Left cardiac atrium (tissue), 4 donors: ENCODE measurements at regions not wholly inside any gene's neighbourhood (a gene's known extent, or its start where the extent isn't known, plus 50 kb on each side); places are given as distances from the start of the nearest gene placed in this dataset.

ENCODE experiments used
- ATAC-seq, 2 donors: fragments of 200-7000 bp; cut with Tn5 transposase; one replicate each; pipeline ENCODE4 v1.9.1; 2020; ENCODE audit warnings: mild to moderate bottlenecking in 2 of 2, moderate library complexity in 2 of 2
- DNase-seq: peaks from one replicate; pipeline ENCODE4 v3.0.0-alpha.2; 2020
- intact Hi-C, 2 donors: fragments of 100-400 bp; cut with DNase I; formaldehyde crosslinking; loops; one replicate each; pipeline versions ENCODE4 v1.14.1 to v1.15.1; 2022 to 2023
- donor health status: DM: no; HTN: yes; CAD: no.
- donor health status: DM: no; HTN: yes; CAD: no; lungs with severe emphysema.
- donor health status: DM: yes; HTN: yes; CAD: no.
- donor health status: Dilated cardiomyopathy.

DNA sequence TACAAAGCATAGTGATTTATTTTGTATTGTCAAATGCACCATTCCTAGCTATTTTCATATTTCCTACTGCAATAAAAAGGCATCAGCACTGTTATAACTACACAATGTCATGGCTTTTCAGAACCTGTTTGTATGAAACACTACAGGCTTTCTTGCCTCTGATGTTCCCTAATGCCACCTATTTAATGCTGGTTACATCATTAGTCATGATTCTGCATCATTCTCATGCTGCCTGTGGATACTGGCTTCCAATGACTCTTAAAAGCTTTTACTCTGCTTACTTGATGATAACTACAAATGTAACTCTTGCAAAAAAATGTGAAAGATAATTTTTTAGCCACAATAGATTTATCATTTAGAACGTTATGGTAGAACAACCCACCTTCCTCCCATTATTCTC, 529.4 kb downstream of the HTR7 start:
- intact Hi-C loops, result no loop called here
- no peak for ATAC-seq
- no peak for DNase-seq

GRCh38 chr10:90328896-90329295, 528.9 kb downstream of the HTR7 start:
- DNase-seq (no peak), ATAC-seq (no peak)
- intact Hi-C loops, result no loop called here

GRCh38 chr10:90337316-90337715, 520.5 kb downstream of the HTR7 start:
- DNase-seq (no peak), ATAC-seq (no peak)
- intact Hi-C loops, result no loop called here

- ATAC-seq (no peak), DNase-seq (no peak)
- intact Hi-C loops, result no loop called here
Observed at GRCh38 chr10:90342480-90342879, 515.4 kb downstream of the HTR7 start.

- ATAC-seq (no peak), DNase-seq (no peak)
- intact Hi-C loops, result no loop called here
Observed at GRCh38 chr10:90344226-90344625, 513.6 kb downstream of the HTR7 start.

- ATAC-seq (no peak), DNase-seq (no peak)
- intact Hi-C loops, result no loop called here
Observed at GRCh38 chr10:90347239-90347638, 510.6 kb downstream of the HTR7 start.

GRCh38 chr10:90350122-90350521, 507.7 kb downstream of the HTR7 start:
- intact Hi-C loops, result no loop called here
- ATAC-seq, result no peak
- no peak for DNase-seq

GRCh38 chr10:90352288-90352687, 505.6 kb downstream of the HTR7 start:
- no peak for DNase-seq
- intact Hi-C loops, result no loop called here
- no peak for ATAC-seq

GRCh38 chr10:90354914-90355313, 502.9 kb downstream of the HTR7 start:
- no peak for DNase-seq
- intact Hi-C loops, result no loop called here
- no peak for ATAC-seq

DNA sequence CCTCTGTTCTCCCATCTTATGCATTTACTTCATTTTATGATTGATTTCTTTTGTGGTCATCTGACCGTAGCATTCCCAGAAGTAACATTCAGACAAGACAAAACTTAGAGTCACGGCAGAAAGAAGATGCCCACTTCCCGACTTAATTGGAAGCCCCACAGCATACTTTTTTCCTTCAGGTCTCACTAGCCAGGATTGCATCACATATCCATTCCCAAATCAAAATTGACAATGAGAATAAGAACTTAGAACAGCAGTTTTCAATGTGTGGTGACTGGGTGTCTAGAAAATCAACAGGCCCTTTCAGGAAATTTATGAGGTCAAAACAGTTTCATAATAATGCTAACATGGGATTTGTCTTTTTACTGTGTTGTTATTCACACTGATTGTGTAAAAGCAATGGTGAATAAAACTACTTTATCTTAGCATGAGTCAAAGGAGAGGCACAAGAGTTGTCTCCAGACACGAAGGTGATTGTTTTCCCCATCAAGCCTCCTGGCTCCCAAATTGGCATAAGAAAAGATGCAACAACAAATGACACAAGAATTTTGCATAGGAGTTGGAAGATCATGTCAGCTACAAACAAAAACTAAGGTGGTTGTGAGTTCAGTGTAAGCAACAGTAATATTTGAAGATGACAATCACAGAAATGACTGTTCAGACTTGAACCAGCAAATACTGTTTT, 493.9 kb downstream of the HTR7 start:
- intact Hi-C loops, result no loop called here
- ATAC-seq (no peak), DNase-seq (no peak)

DNA sequence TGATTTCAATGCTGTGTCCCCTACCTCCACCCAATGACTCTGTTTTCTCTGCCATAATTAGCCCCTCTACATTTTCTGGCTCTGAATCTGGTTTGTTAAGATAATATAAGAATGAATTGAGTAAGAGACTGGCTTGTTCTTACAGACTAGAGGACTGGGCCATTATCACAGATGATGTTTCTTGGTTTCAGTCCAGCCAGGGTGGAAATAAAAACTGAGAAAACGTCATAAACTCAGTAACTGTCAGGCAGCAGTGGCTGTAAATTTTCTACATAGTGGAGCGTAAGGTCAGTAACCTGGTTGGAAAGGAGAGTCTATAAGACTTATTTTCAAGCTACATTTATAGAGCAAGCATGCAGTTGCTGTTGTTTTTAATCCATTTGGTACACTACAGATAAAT, 485.4 kb downstream of the HTR7 start:
- DNase-seq, result no peak
- intact Hi-C loops, result no loop called here

DNA sequence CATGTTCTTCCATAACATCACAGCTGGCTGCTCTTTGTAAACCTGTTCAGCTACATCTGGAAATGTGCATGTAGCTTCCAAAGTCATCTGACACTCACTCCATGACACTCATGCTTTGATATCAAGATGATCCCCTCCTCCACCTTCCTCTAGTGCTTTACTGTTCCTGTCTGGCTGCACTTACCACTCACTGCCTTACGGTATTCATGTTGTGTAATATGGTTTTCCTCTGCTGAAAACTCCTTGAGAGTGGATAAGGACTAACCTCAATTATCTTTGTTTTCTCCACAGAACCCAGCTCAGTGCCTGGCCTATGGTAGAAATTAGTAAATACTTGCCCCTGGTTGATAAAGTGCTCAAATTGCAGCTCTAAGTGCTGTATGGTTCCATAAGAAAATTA, 483.9 kb downstream of the HTR7 start:
- intact Hi-C loops, result no loop called here
- DNase-seq (no peak), ATAC-seq (no peak)

More for the DNA sequence above, 485.4 kb downstream of the HTR7 start:
- no peak for ATAC-seq

- intact Hi-C loops, result no loop called here
- DNase-seq, result no peak
- no peak for ATAC-seq
Observed at GRCh38 chr10:90378524-90379076, 479.2 kb downstream of the HTR7 start.

- ATAC-seq, result no peak
- intact Hi-C loops, result no loop called here
- DNase-seq, result no peak
Observed at GRCh38 chr10:90381468-90381867, 476.4 kb downstream of the HTR7 start.

DNA sequence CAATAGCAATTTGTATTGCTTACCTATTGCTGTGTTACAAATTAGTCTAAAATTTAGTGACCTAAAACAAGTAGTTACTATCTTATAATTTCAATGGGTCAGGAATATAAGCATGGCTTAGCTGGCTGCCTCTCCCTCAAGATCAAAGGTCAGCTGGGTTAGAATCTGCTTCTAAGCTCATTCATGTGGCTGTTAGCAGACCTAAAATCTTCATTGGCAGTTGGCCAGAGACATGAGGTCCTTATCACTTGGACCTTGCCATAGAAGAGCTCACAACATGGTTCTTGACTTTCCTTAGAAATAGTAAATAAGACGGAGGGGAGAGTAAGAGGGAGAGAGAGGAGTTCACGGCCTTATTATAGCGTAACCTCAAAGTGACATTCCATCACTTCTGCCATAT, 468.0 kb downstream of the HTR7 start:
- intact Hi-C loops, result no loop called here
- ATAC-seq, result no peak
- no peak for DNase-seq

- DNase-seq, result no peak
- intact Hi-C loops, result no loop called here
- no peak for ATAC-seq
Observed at GRCh38 chr10:90394311-90394710, 463.5 kb downstream of the HTR7 start.

- intact Hi-C loops, result no loop called here
- ATAC-seq (no peak), DNase-seq (no peak)
Observed at GRCh38 chr10:90396721-90397120, 461.1 kb downstream of the HTR7 start.

GRCh38 chr10:90398566-90398965, 459.3 kb downstream of the HTR7 start:
- ATAC-seq (peak in 1 of 2 donors; percentile 32), DNase-seq (no peak)
- intact Hi-C loops, result no loop called here

- intact Hi-C loops, result no loop called here
- no peak for DNase-seq
- ATAC-seq, result peak in 1 of 2 donors; percentile 53
Observed at GRCh38 chr10:90399782-90400181, 458.1 kb downstream of the HTR7 start.

DNA sequence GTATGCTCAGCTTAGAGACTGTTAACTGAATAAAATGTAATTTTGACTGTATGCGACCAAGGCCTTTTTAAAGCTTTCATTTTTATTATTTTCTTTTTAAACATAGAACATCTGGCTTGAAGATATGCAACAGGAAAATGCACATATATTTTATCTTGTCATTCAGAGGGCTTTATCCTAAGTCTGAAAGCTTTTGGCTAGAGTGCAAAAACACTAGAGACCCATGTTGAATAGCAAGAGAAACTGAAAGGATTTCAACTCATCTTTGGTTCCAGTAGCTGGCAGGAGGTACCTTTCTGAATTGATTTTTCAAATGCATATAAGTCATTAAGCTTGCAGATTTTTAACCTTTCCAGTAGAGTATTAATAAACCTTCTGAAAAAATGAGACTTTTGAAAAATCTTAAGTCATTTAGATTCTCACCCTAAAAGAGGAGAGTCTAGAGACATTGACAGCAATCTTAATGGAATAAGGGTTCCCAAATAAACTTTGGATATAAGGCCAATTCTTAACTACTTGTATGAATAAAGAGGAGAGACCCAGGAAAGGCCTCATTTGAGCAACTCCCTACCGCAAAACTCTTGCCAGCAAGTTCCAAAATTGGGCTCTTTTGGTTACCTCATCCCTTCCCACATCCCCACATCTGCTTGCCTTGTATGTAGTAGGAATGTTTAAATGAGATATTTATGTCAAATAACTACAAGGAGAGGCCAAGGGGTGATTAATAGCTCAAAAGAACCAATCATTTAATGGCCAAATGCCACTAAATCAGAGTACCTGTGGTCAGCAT, 454.4 kb downstream of the HTR7 start:
- intact Hi-C loops, result no loop called here
- no peak for DNase-seq
- no peak for ATAC-seq

DNA sequence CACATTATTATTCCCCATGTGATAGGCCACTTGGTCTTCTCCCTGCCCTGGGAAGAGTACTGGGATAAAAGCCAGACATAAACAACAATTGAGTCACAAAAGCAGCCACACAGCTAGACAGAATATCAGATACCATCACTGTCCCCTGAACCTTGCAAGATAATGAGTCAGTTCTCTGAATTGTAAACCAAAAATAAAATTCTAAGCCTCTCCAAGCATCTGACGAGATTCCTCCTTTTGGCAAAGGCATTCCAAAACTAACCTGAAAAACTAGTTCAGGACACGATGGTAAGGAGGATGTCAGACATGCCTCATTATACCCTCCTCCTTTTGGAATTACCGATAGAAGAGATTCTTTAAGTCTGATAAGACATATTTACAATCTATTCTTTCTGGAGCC, 450.7 kb downstream of the HTR7 start:
- ATAC-seq (no peak), DNase-seq (no peak)
- intact Hi-C loops, result no loop called here
